GM12875 (cell line): ENCODE measurements at regions not wholly inside any gene's neighbourhood (a gene's known extent, or its start where the extent isn't known, plus 50 kb on each side); places are given as distances from the start of the nearest gene placed in this dataset.

Experiments used
- H3K4me3 ChIP-seq: one replicate; pipeline ENCODE4 v1.5.1; 2011; ENCODE audit warnings: low read depth, low read length, control low read depth
- CTCF ChIP-seq: IDR thresholded peaks from 2 replicates; pipeline ENCODE4 v1.5.1; 2011; ENCODE audit warnings: low read depth, mild to moderate bottlenecking, control low read depth, inconsistent platforms, low read length, moderate library complexity, borderline replicate concordance; ENCODE audit not compliant: insufficient read depth

GRCh38 chr21:26784974-26785373 lies 60.2 kb downstream of the ADAMTS1 start:
- no peak overlapping the region for H3K4me3 ChIP-seq

DNA sequence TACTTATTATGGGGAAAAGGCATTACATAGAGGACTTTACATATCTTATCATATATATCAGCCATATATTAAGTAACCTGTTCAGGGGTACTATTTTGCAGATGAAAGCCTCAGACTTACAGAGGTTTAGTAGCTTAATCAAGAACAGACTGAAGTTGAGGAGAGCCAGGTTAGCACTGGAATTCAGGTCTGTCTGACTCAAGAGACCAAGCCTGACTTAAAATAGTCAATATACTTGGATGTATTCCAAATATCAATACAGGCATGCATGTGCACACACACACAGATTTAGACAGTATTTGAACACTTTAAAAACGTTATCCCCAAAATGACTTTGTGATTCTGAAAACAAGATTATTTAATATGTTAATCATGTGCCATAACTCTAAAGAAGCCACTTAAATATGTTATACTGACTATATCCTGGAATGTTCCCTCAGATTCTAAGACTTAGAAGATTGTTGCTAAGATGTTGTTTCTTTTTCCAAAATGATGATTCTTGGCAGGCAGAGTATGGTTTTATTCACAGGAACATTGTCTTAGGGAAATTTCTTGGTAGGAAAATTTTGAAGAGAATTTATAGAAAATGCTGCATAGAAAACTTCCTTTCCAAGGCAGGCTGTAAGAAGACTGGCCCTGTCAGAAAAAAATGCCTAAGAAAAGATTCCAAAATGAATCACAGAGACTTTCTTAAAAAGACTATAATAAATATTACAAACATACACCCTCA lies 61.6 kb downstream of the ADAMTS1 start:
- TF ChIP-seq CTCF = no peak
- H3K4me3 ChIP-seq = no peak overlapping the region

More at GRCh38 chr21:26784974-26785373, 60.2 kb downstream of the ADAMTS1 start:
- TF ChIP-seq CTCF = no peak

DNA sequence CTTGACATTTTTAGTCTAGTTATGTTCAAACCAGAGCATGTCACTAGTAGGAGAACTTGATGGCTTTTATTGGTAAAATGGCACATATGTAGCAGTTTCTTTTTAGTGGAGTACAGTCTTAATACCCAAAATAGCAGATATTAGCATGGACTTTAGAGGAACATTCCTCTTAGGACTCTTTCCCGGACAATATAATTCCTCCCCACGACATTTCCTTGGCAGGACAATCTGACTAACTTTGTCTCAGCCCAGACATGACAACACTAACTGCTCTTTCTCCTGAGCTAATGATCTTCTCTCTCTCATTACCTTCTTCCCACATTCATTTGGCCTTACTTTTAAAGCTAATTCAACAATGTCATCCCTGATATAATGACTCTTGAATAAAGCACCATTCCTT lies 62.5 kb downstream of the ADAMTS1 start:
- TF ChIP-seq CTCF = no peak
- no peak overlapping the region for H3K4me3 ChIP-seq

DNA sequence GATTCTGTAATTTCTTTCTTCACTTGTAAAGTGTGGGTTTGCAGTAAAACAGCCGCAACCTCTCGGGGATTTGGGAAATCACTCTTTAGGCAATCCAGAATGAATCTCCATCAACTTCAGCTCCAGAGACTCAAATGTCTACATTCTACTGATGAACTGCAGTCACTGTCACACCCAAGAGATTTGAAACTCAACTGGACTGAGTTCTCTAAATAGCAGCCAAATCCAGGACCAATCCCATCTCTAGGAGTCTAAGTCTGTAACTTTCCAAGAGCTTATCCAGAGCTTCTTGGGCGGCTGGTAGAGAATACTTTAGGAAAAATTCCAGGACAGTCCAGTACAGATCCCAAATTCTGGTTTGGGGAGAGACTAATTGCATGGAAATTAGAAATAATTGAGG lies 62.9 kb downstream of the ADAMTS1 start:
- H3K4me3 ChIP-seq = no peak overlapping the region
- TF ChIP-seq CTCF = no peak

DNA sequence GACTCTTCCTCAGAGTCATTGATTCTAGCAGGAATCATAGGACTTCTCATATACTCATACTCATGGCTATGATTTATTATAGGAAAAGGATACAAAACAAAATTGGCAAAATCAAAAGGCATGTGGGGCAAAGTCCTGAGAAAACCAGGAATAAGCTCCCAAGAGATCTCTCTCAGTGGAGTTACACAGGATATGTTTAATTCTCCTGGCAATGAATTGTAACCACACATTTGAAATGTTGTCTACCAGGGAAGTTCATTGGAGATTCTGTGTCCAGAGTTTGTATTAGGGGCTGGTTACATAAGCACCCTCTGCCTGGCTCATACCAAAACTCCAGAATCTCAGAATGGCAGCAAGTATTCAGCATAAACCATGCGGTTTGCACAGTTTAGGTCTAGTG lies 63.9 kb downstream of the ADAMTS1 start:
- no peak overlapping the region for H3K4me3 ChIP-seq
- TF ChIP-seq CTCF = no peak

- no peak for TF ChIP-seq CTCF
Observed at GRCh38 chr21:26777166-26777565, 68.0 kb downstream of the ADAMTS1 start.

DNA sequence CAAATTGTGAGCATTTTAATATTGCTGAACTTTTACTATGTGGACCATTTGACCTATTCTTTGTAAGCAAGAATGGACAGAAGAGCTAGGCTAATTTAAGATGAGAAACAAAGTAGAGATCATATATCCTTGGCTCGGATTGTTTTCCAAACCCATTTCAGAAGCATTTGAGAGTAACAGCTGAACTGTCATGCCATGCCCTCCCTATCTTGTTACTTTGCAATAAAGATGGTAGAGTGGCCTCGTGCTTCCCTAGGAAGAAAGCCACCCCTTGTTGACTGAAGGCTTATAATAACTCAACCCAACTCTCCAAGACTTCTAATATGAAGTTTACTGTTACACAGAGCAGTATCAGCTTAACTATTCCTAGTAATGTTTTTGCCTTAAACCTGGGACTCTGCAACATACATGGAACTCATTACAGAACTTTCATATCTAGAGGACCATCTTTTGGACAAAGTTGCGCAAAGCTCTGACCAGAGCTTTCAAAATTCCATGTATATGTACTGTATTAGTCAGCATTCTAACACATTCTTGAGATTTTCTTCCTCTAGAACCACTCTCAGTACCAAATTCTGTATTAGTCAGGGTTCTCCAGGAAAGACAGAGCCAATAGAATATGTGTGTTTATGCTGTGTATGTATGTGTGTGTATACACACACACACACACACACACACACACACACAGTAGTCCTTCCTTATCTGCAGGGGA lies 68.7 kb downstream of the ADAMTS1 start:
- no peak for TF ChIP-seq CTCF
- no peak overlapping the region for H3K4me3 ChIP-seq

More at GRCh38 chr21:26777166-26777565, 68.0 kb downstream of the ADAMTS1 start:
- H3K4me3 ChIP-seq = no peak overlapping the region
